Fibroblast of skin of left biceps (primary cell): ENCODE measurements at regions not wholly inside any gene's neighbourhood (a gene's known extent, or its start where the extent isn't known, plus 50 kb on each side); places are given as distances from the start of the nearest gene placed in this dataset.
"Not testable (repeated sequence)": the region's sequence is repeated elsewhere in the genome, so short reads cannot be mapped to it uniquely, and the experiment has no call there.

Source experiments
- DNase-seq, 2 experiments: peaks; one replicate each; pipeline ENCODE4 v3.0.0-alpha.2; 2013; ENCODE audit warnings: low read depth in 2 of 2

DNA sequence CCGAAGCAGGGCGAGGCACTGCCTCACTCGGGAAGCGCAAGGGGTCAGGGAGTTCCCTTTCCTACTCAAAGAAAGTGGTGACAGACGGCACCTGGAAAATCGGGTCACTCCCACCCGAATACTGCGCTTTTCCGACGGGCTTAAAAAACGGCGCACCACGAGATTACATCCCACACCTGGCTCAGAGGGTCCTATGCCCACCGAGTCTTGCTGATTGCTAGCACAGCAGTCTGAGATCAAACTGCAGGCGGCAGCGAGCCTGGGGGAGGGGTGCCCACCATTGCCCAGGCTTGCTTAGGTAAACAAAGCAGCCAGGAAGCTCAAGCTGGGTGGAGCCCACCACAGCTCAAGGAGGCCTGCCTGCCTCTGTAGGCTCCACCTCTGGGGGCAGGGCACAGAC, 549.4 kb downstream of the KIF20B start:
- not testable (repeated sequence) for DNase-seq

- DNase-seq: no peak
Measured at GRCh38 chr10:90269699-90270098, 568.3 kb downstream of the KIF20B start.

- DNase-seq: no peak
Measured at GRCh38 chr10:90274721-90275468, 573.5 kb downstream of the KIF20B start.

DNA sequence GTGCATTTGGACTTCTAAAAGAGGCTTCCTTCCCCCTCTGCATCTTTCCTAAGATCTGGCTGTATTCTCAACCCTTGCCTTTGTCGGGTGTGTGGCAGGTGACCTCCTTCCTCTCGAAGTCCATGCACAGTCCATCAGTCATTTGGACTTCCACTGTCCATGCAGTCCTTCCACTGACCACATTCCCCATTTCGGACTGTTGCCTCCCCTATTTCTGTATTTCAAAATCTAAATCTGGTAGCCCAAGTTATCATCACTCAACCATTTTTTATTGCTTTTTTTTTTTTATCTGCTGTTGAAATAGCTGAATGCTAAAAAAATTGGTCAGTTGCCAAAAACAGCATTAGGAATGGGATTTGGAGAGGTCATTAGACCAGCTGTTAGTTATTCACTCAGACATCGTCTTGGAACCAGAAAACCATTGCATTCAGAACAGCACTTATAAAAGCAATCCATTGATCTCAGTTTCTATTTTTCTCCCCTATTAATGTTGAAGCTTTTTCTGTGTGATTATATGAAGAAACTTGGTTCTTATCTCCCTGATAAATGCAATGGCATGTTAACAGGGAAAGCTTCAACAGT, 575.6 kb downstream of the KIF20B start:
- peak; percentile 29 to 33 for DNase-seq

DNA sequence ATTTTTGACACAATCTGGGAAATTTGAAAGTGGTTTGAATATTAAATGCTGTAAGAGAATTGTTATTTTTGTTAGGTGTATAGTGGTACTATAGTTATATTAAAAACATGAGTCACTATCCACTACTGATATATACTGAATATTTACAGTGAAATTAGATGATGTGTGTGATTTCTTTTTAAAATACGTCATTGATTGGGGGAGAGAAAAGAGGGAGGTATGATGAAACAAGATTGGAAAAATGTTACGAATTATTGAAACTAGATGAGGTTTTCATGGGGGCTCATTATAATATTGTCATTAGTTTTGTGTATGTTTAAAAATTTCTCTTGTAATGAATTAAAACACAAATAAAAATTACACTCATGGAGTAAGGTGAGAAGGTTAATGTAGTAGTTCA, 571.4 kb downstream of the HTR7 start:
- DNase-seq: no peak

DNA sequence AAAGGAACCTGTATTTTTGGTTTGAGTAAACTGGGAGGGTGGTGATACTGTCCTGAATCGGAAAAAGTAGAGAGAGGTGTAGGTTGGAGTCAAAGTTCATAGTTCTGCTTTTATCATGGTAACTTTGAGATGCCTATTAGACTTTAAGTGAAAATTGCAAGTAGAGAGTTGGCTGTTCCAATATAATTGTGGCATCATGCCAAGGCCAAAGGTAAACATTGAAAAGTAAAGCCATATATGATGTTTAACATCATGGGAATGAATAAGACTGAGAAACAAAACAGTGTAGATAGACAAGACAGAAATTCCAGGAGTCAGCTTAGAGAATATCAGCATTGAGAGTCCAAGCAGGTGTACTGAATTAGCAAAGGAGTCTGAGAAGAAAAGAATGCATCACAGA, 570.9 kb downstream of the HTR7 start:
- no peak for DNase-seq

- DNase-seq: no peak
Measured at GRCh38 chr10:90288391-90288933, 569.4 kb downstream of the HTR7 start.

DNA sequence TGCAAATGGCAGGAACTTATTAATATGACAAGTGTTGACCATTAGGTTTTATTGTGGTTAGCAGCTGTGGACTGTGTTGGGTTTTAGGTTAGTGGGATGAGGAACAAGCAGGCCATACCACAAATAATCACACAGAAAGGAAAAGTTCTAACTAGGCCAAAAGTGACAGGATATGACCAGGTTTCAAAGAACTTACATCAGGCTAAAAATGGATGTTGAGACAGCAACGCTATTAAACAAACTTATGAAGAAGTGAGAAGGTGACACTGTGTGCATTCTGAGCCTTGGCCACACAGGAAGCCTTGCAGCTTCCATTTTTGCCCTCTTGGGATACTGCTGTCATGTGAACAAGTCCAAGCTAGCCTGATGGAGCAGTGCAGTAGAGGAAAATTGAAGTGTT, 568.8 kb downstream of the HTR7 start:
- DNase-seq: no peak

- no peak for DNase-seq
Measured at GRCh38 chr10:90293616-90294015, 564.2 kb downstream of the HTR7 start.

DNA sequence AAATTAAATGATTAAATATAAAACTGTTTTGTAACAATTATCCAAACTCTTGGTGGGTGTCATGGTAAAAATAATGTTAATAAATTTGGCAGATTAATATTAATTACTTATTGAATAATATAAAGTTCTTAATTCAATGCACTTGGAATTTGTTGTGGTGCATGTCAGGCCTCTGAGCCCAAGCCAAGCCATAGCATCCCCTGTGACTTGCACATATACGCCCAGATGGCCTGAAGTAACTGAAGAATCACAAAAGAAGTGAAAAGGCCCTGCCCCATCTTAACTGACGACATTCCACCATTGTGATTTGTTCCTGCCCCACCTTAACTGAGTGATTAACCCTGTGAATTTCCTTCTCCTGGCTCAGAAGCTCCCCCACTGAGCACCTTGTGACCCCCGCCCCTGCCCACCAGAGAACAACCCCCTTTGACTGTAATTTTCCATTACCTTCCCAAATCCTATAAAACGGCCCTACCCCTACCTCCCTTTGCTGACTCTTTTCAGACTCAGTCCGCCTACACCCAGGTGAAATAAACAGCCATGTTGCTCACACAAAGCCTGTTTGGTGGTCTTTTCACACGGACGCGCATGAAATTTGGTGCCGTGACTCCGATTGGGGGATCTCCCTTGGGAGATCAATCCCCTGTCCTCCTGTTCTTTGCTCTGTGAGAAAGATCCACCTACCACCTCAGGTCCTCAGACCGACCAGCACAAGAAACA, 562.9 kb downstream of the HTR7 start:
- not testable (repeated sequence) for DNase-seq

GRCh38 chr10:90302031-90302430, 555.8 kb downstream of the HTR7 start:
- DNase-seq: not testable (repeated sequence)

DNA sequence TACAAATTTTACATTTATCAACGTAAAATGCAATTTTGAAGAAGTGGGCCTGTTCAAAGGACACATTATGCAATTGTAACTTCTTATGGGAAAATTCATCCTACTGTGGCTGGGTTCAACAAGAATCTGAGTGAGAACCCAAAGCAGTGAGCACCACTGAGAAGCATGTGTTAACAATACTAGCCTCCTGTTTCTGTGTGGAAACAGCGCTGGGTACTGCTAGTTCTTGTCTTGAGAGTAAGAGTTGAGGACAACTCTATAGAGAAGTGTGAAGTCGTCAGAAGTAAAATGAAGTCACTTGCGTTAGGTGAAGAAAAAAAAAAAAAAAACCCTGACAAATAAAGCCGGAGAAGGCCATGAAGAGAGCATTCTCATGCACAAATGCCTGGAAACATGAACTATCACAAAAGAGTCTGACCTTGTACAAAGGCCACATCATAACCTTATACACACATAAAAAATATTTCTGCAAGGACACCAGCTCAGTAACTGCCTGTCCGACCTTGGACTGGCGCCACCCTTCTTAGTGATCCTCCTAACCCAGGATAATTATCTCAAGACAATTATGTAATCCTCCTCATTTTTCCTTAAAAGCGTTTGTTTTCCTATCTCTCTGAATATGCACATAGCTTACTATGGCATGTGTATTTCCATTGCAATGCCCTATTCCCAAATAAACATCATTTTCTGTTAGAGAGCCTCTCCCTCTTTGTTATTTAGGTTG, 554.9 kb downstream of the HTR7 start:
- no peak for DNase-seq

DNA sequence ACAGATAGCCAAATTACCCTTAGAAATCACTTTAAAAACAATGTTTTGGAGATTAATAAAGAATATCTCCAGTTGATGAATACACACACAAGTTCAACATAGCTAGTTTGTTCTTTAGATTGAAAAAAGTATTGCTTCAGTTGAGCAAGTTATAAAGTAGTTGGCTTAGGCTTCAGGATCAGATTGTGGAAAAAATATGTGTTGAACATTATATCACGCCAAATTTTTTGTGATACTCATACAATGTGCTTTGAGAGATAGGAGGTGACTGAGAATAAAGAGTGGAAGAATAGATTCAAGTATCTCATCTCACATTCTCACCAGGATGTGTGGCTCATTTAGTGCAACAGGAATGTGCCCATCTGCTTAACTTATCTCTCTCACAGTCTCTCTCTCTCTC, 553.3 kb downstream of the HTR7 start:
- DNase-seq: no peak

- peak; percentile 43 to 53 for DNase-seq
Measured at GRCh38 chr10:90306187-90306586, 551.7 kb downstream of the HTR7 start.

DNA sequence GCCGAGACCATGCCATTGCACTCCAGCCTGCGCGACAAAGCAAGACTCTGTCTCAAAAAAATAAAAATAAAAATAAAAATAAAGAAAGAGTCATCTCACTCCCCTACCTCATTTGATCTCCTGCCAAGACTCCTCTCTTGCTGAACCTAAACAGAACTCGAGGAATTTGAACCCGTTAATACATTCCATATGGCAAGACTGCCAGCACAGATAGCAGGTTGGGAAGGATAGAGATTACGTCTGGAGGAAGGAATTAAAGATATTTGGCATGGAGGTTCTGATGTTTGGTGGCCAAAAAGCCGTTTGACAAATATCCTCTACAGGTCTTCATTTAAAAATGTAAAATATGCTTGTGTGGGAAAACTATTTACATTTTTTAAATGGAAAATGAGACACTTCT, 549.6 kb downstream of the HTR7 start:
- DNase-seq: peak; percentile 83 to 84

- peak in 1 of 2 experiments; percentile 38 for DNase-seq
Measured at GRCh38 chr10:90313576-90314325, 544.1 kb downstream of the HTR7 start.

DNA sequence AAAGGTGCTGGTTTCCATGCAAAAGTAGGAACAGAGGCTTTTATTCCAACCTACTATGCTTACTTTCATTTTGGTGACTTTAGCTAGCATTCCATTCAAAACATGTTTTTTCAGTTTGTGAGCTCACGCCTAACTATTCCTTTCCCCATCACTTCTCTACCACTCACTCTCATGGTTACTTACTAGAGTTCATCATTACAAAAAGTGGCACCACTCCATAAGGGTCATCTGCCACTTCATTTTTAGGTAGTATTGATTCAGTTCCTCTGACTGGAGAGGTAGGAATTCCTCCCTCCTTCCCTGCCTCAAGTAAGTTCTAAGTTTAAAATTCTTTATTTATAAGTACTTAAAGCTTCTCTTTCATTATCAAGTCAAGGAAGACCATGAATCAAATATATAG, 543.1 kb downstream of the HTR7 start:
- DNase-seq: no peak

DNA sequence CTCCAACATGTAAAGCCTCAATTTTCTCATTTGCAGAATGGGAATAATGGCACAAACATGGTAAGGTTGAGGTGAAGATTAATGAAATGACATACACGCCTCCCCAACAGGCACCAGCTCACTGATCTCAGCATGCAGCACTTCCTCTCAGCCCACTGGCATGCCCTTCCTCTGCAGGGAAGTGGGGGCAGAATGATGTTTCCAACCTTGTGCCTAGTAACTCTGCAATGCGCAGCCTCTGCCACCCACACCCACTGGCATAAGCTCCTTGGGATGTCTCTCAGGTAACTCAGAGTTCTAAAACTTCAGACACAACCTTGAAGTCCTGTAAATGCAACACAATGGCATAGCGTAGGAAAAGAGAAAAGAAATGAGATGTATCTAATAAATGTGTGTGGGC, 540.7 kb downstream of the HTR7 start:
- DNase-seq: no peak

- no peak for DNase-seq
Measured at GRCh38 chr10:90318659-90319058, 539.2 kb downstream of the HTR7 start.

- DNase-seq: peak; percentile 53 to 54
Measured at GRCh38 chr10:90319188-90319914, 538.5 kb downstream of the HTR7 start.
